ENCODE measurements at regions not wholly inside any gene's neighbourhood (a gene's known extent, or its start where the extent isn't known, plus 50 kb on each side); places are given as distances from the start of the nearest gene placed in this dataset.

DNA sequence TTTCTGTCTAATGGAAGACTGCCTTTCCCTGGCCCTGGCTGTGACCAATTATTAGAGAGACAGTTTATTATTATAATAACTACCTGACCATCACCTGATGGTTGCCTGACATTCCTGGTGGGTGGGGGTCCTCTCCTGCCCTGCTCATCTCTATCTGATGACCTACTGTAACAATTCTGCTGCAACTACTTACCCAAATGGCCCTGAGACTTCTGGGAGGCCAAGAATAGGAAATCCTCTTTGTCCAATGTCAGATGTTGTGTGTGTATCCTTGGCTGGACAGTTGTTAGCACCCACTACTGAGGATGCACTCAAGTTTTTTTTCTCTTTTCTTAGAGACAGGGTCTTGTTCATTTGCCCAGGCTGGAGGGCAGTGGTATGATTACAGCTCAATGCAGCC, 110.3 kb downstream of the DDX1 start:
- DNase-seq: no peak

DNA sequence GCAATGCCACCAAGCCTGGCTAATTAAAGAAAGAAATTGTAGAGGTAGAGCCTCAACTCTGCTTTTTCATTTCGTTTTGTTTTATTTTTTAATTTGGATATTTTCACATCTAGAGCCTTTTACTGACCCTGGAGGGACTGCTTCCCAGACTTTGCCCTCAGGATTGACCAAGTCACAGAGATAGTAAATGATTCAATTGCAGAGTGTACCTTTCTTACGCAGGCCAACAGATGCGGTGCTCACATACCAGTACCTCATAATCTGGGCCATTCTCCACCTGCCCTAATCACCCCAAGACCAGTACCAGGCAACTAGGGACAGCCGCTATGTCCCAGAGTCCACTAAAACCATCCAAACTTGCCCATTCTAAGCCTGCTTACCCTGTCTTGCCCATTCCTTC, 110.8 kb downstream of the DDX1 start:
- DNase-seq: no peak

DNA sequence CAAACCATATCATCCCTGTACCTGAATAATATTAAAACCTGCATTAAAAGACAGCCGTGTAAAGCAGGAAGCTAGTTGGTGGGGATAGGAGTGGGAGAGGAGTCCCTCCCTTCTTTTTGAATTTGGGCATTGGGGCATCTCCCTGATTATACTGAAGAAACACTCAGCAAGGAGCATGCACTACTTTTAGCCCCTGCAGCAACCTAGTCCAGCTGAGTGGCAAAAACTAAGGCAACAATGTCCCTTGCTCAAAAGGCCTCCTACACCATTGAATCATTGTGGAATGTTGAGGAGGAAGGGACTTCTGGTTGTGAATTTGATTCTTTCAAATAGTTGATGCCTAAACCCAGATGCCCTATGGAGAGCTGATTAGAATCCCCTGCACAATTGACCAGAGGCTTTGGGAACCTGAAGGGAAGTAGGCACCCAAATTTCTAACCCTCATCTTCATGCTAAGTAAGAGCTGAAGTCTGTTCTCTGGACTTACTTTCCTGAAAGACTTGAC, 111.7 kb downstream of the DDX1 start:
- DNase-seq: no peak

DNA sequence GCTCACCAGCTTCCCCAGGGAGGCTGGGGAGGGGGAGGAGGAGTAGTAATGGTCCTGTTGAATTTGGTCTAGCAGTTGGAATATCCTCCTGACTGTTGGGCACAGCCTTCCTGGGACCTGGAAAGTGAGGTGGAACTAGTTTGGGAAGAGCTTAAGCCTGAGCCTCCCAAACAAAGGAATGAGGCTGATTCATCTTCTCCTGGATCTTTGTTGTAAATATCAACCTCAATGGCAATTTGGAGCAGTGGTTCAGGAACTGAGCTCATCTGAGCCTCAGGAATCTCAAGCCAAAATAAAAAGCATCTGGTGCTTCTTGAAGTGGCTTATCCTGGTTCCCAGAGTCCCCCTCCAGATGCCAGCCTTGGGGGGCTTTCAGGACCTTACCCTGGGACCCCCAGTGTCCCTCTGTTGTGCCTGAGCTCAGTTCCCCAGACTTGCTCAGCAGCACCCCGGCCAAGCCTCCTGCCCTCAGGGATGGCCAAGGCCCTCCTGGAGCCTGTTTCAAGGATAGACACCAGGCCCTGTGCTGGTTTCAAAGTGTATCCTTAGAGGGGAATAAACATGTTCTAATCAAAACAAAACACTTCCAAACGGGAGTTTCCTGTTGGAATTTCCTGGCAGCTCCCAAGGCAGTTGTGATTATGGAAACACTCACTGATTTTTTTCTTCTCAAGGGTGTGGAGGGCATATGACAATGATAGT, 112.6 kb downstream of the DDX1 start:
- DNase-seq: no peak

DNA sequence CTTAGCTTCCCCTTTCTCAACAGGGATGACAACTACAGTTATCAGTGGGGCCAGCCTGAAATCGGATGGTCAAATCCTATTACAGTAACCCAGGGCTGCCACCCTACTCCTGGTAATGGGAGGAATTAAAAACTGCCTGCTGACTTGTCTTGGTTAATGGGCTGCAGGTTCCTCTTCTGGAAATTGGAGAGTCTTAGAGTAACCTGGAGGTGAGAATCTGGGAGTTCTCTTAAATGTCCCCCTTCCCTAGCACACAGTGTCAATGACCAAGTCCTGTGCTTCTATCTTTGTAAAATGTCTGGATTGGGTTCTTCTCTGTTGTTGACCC, 113.1 kb downstream of the DDX1 start:
- no peak for DNase-seq

DNA sequence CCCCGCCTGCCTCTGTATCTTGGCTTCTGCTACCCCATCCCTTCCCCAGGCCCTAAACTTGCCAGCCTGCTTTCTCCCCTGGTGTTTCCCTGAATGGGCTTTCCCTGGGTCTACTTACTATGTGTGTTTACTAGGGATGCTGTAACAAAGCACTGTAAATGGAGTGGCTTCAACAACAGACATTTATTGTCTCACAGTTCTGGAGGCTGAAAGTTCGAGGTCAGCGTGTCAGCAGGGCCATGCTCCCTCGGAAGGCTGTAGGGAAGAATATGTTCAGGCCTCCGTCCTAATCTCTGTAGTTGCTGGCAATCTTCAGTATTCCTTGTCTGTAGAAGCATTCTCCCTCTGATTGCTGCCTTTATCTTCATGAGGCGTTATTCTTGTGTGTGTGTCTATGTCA, 113.6 kb downstream of the DDX1 start:
- no peak for DNase-seq

DNA sequence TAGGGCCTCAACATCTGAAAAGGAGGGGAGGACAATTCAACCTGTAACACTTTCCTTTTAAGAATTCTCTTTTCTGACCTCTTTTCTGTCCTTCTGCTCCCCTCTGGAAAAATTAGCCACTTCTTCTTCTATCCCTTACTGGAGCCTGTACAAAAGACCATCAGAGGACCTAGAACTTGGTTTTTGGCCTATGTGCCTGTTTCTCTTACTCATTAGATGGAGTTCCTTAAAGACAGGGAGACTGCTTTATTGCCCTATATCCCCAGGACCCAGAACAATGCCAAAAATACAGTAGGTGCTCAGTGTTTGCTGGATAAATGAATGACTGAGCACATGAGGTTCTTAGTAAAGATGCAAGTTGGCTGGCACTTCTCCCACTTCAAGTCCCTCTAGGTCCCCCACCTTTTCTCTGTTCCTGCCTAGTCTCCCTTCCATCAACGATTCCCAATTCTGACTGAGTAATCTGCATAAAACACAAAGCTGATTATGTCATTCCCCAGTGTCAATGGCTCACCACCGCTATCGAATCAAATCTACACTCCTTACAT, 114.2 kb downstream of the DDX1 start:
- DNase-seq: no peak

DNA sequence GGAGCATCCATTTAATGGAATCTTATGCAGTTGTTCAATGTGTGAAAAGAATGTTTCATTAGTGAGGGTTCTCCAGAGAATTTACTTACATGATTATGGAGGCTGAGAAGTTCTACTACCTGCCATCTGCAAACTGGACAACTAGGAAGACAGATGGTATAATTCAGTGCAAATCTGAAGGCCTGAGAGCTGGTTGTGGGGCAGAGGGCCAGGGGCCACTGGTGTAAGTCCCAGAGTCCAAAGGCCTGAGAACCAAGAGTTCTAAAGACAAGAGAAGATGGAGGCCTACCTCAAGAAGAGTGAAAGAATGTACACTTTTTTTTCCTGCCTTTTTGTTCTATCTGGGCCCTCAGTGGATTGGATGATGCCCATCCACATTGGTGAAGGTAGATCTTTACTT, 114.8 kb downstream of the DDX1 start:
- no peak for DNase-seq

DNA sequence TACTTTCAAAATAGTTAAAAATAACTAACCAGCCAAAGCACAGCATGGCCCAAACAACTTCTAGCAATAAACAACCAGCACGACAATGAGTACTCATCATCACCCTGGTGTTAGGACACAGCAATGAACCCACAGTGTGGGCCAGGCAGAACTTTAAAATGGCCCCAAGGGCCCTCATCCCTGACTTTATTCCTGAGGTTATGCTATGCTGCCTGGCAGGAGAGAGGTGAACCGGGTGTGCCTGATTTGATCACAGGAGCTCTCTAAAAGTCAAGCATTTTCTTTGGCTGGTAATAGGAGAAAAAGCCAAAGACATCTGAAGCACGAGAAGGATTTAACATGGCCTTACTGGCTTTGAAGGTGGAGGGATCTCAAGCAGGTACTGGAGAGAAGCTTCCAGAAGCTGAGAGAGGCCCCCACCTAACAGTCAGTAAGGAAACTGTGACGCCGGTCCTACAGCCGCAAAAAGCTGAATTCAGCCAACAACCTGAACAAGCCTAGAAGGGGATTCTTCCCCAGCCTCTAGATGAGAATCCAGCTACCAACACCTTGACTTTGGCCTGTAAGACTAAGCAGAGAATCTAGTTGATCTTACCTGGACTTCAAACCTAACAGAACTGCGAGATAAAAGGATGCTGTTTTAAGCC, 115.4 kb downstream of the DDX1 start:
- no peak for DNase-seq

DNA sequence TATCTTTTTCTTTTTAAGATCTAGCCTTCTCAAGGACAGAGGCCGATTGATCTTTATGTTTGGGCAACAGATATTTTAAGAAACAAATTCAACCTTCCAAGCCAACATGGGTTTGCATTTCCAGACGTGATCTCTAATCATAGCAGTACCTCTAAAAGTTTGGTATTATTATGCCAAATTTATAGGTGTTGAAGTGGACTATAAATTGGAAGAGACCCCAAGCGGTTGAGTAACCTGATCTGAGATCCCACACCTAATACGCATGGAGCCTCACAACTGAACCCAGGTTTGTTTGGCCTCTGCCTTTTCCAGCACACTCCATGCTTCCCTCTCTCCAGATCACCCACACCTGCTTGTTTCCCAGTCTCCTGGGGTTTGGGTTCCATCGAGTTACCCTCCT, 116.5 kb downstream of the DDX1 start:
- DNase-seq: no peak

DNA sequence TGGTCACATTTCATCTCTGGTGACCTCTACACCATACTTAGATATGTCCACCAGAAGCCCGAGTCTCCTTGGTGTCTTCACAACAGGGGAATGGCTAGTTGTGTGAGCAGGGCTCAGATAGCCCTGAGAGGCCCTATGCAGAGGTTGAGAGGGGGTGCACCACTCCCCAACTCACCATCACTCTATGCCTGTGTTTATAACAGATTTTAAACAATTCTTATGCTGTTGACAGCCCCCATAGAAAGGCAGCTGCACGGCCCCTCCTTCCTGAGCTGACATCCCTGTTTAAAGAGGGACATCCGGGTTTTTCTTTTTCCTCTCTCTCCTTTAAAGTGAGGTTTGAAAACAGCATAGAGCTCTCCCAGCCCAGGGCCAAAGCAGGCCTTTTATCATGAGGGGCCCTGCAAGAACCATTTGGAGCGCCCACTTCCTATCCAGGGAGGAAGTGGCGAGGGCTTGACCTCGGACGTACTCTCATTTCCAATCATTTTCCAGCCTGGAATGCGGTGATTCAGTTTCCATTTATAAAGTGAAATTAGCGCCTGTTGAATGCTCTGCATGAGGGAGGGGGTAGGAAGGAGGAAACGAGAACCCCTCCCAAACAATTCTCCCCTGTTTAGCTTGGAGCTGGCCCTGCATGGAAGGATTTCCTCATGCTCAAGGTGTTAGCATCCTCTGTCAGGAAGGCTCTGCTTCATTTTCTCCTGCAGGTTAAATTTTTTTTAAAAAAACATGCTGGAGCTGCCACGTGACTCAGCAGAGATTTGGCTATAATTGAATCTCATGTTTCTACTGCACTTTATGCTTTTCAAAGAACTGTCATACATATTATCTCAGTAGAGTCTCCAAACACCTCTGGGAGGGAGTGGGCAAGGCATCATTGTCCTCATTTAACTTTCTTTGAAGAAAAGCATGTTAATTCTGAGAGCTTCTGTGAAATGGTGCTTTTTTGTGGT, 117.5 kb downstream of the DDX1 start:
- DNase-seq: no peak

DNA sequence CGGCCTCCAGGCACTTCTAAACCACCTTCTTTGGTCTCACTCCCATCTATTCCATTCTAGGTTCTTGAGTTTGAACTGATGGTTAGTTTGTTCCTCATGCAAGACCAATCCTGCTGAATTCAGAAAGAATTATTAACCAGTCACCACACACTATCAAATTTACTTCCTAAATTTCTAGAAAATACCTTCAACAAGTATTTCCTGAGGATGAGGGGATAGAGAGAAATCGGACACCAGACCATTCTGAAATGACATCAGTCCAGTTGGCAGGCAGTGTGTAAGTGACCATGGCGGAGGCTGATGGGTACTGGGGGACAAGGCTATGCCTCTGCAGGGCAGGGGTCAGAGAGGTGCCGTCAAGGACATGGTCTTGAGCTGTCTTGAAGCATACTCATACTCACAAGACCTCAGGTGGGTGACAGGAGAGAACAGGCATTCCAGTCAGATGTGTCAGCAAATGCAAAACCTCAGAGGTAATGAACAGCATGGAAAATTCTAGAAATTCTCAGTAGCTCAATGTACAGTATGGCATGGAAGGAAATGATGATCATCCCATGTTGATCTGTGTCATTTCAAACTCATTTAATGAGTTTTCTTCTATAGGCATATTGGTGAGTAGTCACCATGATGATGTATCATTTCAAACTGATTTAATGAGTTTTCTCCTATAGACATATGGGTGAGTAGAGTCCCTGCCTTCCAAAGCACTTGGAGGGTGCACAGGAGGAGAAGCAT, 119.6 kb downstream of the DDX1 start:
- no peak for DNase-seq

DNA sequence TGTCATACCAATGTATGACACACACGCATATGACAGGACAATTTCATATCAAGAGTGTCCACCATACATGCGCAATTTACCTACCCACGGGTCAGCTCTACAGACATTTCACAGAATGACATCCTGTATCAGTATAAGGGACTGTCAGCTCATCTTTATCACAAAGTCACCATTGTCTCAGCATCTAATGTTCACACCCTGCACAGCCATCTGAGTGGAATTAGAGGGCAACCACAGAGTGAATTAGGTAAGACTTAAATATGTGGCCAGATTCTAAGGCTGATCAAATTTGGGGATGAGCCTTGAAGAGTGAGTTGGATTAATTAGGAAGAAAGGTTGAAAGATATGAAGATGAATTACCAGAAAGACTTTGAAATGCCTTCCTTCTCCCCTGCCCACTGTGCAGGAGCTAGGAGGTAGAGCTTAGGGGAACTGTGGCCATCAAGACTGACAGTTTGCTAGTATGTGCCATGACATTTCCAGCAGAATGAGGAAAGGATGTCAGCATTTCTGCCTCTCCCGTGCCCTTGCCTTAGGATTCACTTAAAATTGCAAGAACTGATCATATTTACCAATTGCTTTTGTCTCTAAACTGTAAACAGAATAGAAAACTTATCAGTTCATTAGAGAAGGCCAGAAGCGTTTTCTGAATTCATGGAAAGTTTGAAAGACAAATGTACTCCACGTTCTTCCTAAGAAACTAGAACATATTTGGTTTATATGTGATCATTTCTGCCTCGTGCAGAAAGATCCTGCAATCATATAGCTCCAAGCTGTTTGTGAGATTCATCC, 121.1 kb downstream of the DDX1 start:
- no peak for DNase-seq

DNA sequence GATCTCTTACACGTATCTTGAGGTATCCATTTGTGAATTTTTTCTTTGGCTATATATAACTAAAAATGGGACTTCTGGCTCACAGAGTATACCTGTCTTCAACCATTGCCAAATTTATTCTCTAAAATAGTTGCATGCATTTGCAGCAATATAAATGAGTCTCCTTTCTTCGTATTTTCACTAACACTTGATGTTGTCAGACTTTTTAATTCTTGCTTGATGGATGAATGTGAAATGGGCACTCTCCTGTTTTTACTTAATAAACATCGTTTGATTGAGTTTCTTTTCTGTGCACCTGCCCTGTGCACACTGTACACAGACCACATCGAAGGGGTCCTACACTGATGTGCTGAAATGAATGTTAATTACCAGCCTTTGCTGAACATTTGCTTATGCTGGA, 121.8 kb downstream of the DDX1 start:
- DNase-seq: no peak

DNA sequence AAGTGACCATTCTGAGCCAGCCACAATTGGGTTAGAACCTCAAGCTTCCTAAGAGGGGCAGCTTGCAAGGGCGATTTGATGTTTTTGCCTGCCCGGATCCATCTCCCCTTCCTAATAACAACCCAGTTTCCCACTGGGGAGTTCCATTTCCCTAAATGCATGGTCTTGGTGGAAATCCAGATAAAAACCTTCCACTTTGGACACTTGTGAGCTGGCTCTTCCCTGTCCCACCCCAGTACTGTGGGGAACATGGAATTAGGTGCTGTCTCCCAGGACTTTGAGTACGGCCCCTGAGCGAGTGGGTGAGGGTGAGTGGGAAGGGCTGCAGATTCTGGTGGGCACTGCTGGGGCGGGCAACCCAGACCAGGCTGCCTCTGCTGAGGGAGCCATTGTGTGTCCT, 122.3 kb downstream of the DDX1 start:
- DNase-seq: no peak

DNA sequence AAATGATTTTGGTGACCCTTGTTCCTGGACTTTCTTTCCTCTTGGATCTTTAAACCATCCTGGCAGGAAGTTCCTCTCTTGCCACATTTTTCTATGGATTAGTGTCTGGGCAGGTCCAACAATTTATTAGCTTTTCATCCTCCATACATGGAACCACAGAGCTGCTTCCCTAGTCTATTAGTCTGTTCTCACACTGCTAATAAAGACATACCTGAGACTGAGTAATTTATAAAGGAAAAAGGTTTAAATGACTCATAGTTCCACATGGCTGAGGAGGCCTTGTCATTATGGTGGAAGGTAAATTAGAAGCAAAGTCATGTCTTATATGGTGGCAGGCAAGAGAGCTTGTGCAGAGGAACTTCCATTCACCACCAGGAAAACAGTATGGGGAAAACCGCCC, 122.9 kb downstream of the DDX1 start:
- no peak for DNase-seq

DNA sequence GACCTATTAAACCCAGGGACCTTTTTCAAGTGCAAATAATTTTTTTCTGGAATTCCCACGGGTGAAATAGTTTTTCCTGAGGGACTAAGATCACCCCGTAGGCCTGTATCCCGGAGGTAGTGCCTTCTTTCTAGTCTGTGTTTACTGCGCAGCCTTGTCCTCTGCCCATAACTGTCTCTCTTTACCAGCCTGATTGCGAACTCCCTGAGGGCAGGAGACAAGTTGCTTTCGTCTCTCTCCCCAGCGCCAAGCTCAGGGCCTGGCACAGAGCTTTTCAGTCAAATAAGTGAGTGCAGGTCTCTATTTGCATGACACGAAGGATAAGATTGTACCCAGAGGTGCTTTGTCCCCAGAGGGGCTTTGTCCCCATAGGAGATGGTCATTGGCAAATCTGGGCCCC, 123.9 kb downstream of the DDX1 start:
- DNase-seq: no peak

DNA sequence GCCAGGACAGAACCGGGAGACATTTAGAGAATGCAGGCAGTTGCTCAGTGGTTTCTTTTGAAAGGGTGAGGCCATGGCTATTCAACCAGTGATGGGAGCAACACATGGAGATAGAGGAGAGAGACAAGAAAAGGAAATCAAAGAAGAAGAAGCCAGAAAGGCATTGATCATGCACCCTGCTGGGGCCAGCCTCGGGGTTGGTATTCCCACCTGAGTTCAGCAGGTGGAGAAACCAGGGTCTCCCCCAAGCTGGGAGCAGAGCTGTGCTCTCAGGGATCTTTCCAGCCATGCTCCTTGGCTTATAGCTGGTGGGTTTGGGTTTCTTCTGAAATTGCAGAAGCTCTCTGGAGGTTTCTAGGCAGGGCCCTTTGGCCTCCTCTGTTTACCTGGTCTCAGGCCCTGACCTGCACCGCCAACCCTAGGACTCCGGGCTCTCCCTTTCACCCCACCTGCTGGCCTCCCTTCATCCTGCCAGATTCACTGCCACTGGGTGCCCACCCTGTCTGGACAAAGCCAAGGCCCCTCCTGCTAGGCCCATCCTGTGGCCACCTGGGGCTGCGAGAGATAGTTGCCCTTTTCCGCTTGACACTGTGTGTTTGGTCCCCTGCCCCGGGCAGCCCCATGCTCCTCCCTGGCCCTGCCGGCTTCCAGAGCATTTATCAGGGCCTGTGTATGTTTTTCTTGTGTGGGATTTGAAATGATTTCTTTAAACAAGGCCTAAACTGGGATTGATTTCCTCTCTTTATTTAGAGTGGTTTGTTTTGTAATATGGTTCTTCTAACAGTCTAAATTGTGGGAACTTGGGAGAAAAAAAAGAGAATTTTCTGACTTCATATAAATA, 126.7 kb downstream of the DDX1 start:
- no peak for DNase-seq

DNA sequence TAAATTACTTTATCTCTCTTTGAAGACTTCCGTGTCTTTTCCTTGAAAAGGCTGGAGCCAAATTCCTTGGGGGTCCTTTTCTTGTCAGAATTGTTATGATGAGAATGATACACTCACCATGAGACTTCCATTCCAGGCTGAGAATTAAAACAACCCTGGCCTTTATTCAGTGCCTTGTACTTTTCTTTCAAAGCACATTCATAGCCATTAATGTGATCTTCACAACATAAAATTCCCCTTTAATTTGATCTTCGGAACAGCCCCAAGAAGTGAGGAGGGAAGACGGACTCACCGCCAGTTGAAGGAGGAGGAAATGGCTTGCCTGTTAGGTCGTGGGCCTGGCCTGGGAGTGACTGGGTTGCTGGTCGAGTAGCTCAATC, 127.3 kb downstream of the DDX1 start:
- DNase-seq: no peak

DNA sequence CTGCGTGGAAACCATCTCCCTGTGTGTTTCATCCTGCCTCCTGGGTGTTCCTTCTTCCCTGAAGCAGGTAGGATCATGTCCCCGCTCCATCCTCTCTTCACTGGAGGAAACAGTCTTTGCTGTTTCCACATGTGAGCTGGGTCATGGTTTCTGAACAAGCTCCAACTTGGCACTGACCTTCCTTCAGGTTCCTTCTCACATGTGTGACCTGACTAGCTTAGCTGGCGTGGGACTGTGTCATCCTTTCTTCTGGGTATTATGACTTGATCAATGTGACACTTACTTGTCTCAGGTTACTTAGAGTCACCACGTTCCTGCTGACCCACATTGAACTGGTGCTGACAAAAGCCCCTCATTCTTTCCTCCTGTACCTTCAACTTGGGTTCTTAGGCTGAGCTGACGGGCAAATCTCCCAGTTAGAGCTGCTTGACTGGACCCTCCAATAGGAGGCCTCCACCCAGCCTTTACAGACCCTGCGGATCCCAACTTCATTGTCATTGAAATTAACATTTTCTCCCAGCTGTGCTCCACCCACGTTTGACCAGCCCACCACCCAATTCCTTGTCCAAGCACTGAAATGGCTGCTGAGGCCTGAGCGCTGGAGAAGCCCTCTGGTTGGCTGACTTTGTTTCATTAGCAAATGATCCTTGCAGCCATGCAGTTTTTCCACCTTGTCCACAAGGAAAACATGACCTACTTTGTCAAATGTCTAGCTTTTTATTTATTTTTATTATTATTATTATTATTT, 128.1 kb downstream of the DDX1 start:
- no peak for DNase-seq

All from NCI-H187 (cell line).